Endothelial cell of umbilical vein (primary cell): ENCODE measurements at regions not wholly inside any gene's neighbourhood (a gene's known extent, or its start where the extent isn't known, plus 50 kb on each side); places are given as distances from the start of the nearest gene placed in this dataset.

ENCODE experiments used
- BruUV-seq: library from RNA; stranded (reverse); fragments of 400-500 nt; replicated peaks from 2 replicates; lab custom pipeline; 2021; lab: Mats Ljungman, UMichigan
- CTCF ChIA-PET: fragments of 300-600, 350-600 bp; sonication (Branson Sonifier 250); formaldehyde crosslinking; loops from one replicate; lab custom pipeline; 2021; ENCODE audit warnings: antibody characterized with exemption, inconsistent platforms; lab: Charles Lee
- POLR2A ChIA-PET: fragments of 300-600, 350-600 bp; sonication (Branson Sonifier 250); formaldehyde crosslinking; loops from one replicate; lab custom pipeline; 2021; ENCODE audit warnings: antibody characterized with exemption, inconsistent platforms; lab: Charles Lee
- DNase-seq: peaks from one replicate; pipeline ENCODE4 v3.0.0-alpha.2; 2011; ENCODE audit warnings: low read depth, low spot score
- FAIRE-seq: peaks from 2 replicates; lab custom pipeline; 2011; peaks lifted over from hg19 to GRCh38; lab: Jason Lieb, UNC
- H2AFZ ChIP-seq: 2 replicates; pipeline ENCODE4 v1.6.0; 2012; ENCODE audit warnings: low read depth, low read length, control low read depth, inconsistent platforms
- H3K27ac ChIP-seq: 2 replicates; pipeline ENCODE4 v1.5.1; 2011; ENCODE audit warnings: low read depth, mild to moderate bottlenecking, control low read depth, low read length, moderate library complexity; ENCODE audit not compliant: insufficient read depth
- H3K27me3 ChIP-seq, 2 experiments: 2 replicates each; pipeline versions ENCODE4 v1.6.0 to v1.6.1; 2011; ENCODE audit warnings: low read length in 2 of 2, mixed read lengths in 1 of 2; ENCODE audit not compliant: control insufficient read depth in 2 of 2, insufficient read depth in 2 of 2
- H3K36me3 ChIP-seq, 2 experiments: 2 replicates in 1 of 2; 3 replicates in 1 of 2; pipeline ENCODE4 v1.5.1; 2011; ENCODE audit warnings: low read length in 2 of 2, mild to moderate bottlenecking in 1 of 2, moderate library complexity in 1 of 2; ENCODE audit not compliant: control insufficient read depth in 2 of 2, insufficient read depth in 2 of 2; ENCODE audit errors: extremely low read depth in 1 of 2
- H3K4me1 ChIP-seq: 3 replicates; pipeline ENCODE4 v1.5.1; 2011; ENCODE audit warnings: mild to moderate bottlenecking, low read length; ENCODE audit not compliant: control insufficient read depth, insufficient read depth; ENCODE audit errors: extremely low read depth
- H3K4me2 ChIP-seq: 2 replicates; pipeline ENCODE4 v1.6.1; 2011; ENCODE audit warnings: low read length, control low read depth, mixed read lengths; ENCODE audit not compliant: insufficient read depth
- H3K4me3 ChIP-seq, 3 experiments: fragments of 200-600 bp in 1 of 3; sonication (generic), shearing (Covaris generic) in 1 of 3; replicated peaks in 1 of 3; 2 replicates each; pipeline ENCODE4 v1.5.1; 2011 to 2016; ENCODE audit warnings: control low read depth in 3 of 3, low read length in 3 of 3, mild to moderate bottlenecking in 2 of 3, inconsistent platforms in 1 of 3, low read depth in 1 of 3, moderate library complexity in 1 of 3; ENCODE audit not compliant: insufficient read depth in 1 of 3
- H3K79me2 ChIP-seq: 2 replicates; pipeline ENCODE4 v1.6.0; 2012; ENCODE audit warnings: low read length, inconsistent platforms; ENCODE audit not compliant: control insufficient read depth, insufficient read depth
- H3K9ac ChIP-seq: replicated peaks from 2 replicates; pipeline ENCODE3; 2011; ENCODE audit warnings: low read length, control low read depth; ENCODE audit not compliant: insufficient read depth; ENCODE audit errors: extremely low read depth
- H3K9me1 ChIP-seq: replicated peaks from 3 replicates; pipeline ENCODE4 v1.6.0; 2011; ENCODE audit warnings: mild to moderate bottlenecking, low read length; ENCODE audit not compliant: control insufficient read depth, insufficient read depth; ENCODE audit errors: extremely low read depth
- H3K9me3 ChIP-seq: replicated peaks from 2 replicates; pipeline ENCODE4 v1.5.1; 2012; ENCODE audit warnings: low read length, inconsistent platforms; ENCODE audit not compliant: control insufficient read depth, insufficient read depth
- H4K20me1 ChIP-seq: replicated peaks from 2 replicates; pipeline ENCODE3; 2011; ENCODE audit warnings: mild to moderate bottlenecking, low read length; ENCODE audit not compliant: control insufficient read depth, insufficient read depth; ENCODE audit errors: extremely low read depth
- EZH2 ChIP-seq: IDR thresholded peaks from 2 replicates; pipeline ENCODE4 v1.6.1; 2012; ENCODE audit warnings: borderline replicate concordance, low read depth, mild to moderate bottlenecking, moderate library complexity, low read length, inconsistent platforms; ENCODE audit not compliant: severe bottlenecking
- FOS ChIP-seq: IDR thresholded peaks from 2 replicates; pipeline ENCODE4 v1.6.1; 2011; ENCODE audit warnings: mild to moderate bottlenecking, low read length, moderate library complexity, borderline replicate concordance; ENCODE audit not compliant: insufficient read depth
- JUN ChIP-seq: IDR thresholded peaks from 2 replicates; pipeline ENCODE4 v1.6.1; 2011; ENCODE audit warnings: borderline replicate concordance, low read depth; ENCODE audit not compliant: insufficient read length, insufficient read depth
- POLR2A ChIP-seq: IDR thresholded peaks from 2 replicates; pipeline ENCODE4 v1.6.1; 2012; ENCODE audit warnings: low read depth, mild to moderate bottlenecking, control low read depth, low read length
- POLR2AphosphoS5 ChIP-seq: IDR thresholded peaks from 2 replicates; pipeline ENCODE4 v1.6.1; 2012; ENCODE audit warnings: low read depth, mild to moderate bottlenecking, control low read depth, low read length, moderate library complexity; ENCODE audit not compliant: insufficient read depth
- dilution Hi-C: fragments of 300-500 bp; cut with MboI; formaldehyde crosslinking; loops from one replicate; pipeline ENCODE4 v1.15.0; 2019; ENCODE audit warnings: low sequenced_read_pairs; ENCODE audit not compliant: extremely low pct_ligation_motif_present
- intact Hi-C: fragments of 100-400 bp; cut with micrococcal nuclease; formaldehyde crosslinking; loops from one replicate; pipeline ENCODE4 v1.10.0; 2022
- TF ChIP-seq, protein P1 (sequence below), 2 donors: IDR thresholded peaks; 1 replicate in 1 of 2; 2 replicates in 1 of 2; pipeline ENCODE4 v1.5.1; 2011; ENCODE audit warnings: low read length in 2 of 2, mild to moderate bottlenecking in 2 of 2, moderate library complexity in 2 of 2, control low read depth in 1 of 2, inconsistent platforms in 1 of 2, low read depth in 1 of 2; ENCODE audit not compliant: insufficient read depth in 1 of 2; ENCODE audit errors: extremely low read depth in 1 of 2
- TF ChIP-seq, protein P2 (sequence below): IDR thresholded peaks from 2 replicates; pipeline ENCODE4 v1.6.1; 2011; ENCODE audit not compliant: insufficient read depth, insufficient read length

DNA sequence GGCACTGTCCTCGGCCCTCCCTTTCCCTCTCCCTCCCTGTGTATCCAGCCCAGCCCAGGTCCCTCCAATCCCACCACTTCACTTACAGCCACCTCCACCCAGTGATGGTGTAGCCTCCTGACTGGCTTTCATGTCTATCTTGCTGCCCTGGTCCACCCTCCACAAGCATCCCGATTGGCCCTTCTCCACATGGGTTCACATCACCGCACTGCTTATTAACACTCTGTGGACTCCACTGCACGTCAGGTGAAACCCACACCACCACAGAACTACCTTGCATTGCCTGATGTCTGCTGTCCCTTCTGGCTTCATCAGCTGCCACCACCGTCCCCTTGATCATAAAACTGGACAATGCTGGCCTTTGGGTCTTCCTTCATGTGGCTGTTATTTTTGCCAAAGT is 220.4 kb upstream of the ARID1B start:
- H3K9ac ChIP-seq = no peak overlapping the region
- BruUV-seq = no TSS peak
- no peaks in the 10 kb centered on the region for H3K79me2 ChIP-seq
- dilution Hi-C loops = no loop called here
- no peaks in the 10 kb centered on the region for H4K20me1 ChIP-seq
- H3K4me2 ChIP-seq = no peak overlapping the region
- no peaks in the 10 kb centered on the region for H3K27me3 ChIP-seq
- no peak for FAIRE-seq
- no peaks in the 10 kb centered on the region for H3K9me3 ChIP-seq
- H3K4me3 ChIP-seq = no peak overlapping the region
- H3K9me1 ChIP-seq = no peaks in the 10 kb centered on the region
- ChIA-PET CTCF (no interaction called here), POLR2A (no interaction called here)
- H3K4me1 ChIP-seq = no peaks in the 10 kb centered on the region
- intact Hi-C loops = no loop called here
- H3K36me3 ChIP-seq = no peaks in the 10 kb centered on the region
- no peak for TF ChIP-seq POLR2A
- no peak for TF ChIP-seq POLR2AphosphoS5
- no peak for TF ChIP-seq JUN
- TF ChIP-seq, protein P1, sequence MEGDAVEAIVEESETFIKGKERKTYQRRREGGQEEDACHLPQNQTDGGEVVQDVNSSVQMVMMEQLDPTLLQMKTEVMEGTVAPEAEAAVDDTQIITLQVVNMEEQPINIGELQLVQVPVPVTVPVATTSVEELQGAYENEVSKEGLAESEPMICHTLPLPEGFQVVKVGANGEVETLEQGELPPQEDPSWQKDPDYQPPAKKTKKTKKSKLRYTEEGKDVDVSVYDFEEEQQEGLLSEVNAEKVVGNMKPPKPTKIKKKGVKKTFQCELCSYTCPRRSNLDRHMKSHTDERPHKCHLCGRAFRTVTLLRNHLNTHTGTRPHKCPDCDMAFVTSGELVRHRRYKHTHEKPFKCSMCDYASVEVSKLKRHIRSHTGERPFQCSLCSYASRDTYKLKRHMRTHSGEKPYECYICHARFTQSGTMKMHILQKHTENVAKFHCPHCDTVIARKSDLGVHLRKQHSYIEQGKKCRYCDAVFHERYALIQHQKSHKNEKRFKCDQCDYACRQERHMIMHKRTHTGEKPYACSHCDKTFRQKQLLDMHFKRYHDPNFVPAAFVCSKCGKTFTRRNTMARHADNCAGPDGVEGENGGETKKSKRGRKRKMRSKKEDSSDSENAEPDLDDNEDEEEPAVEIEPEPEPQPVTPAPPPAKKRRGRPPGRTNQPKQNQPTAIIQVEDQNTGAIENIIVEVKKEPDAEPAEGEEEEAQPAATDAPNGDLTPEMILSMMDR (IDR thresholded peaks at IDR 0.05; ENCODE audit: extremely low read depth in 1 of 2, insufficient read depth in 1 of 2, low read depth in 1 of 2, low read length in 2 of 2) = no peak
- TF ChIP-seq, protein P2, sequence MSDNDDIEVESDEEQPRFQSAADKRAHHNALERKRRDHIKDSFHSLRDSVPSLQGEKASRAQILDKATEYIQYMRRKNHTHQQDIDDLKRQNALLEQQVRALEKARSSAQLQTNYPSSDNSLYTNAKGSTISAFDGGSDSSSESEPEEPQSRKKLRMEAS = no peak
- TF ChIP-seq FOS = no peak
- no peak for DNase-seq
- no peak overlapping the region for H3K27ac ChIP-seq
- no peak overlapping the region for H2AFZ ChIP-seq

GRCh38 chr6:156555116-156555515 is 222.1 kb upstream of the ARID1B start:
- Histone ChIP-seq H2AFZ (no peak overlapping the region), H3K4me2 (no peak overlapping the region), H4K20me1 (no peaks in the 10 kb centered on the region), H3K9me1 (no peaks in the 10 kb centered on the region), H3K27ac (no peak overlapping the region), H3K9me3 (no peaks in the 10 kb centered on the region), H3K27me3 (no peaks in the 10 kb centered on the region), H3K4me1 (no peaks in the 10 kb centered on the region), H3K9ac (no peak overlapping the region), H3K4me3 (no peak overlapping the region), H3K36me3 (no peaks in the 10 kb centered on the region), H3K79me2 (no peaks in the 10 kb centered on the region)
- DNase-seq = no peak
- no TSS peak for BruUV-seq
- intact Hi-C loops (no loop called here), dilution Hi-C loops (no loop called here)
- TF ChIP-seq FOS (no peak), EZH2 (no peak)
- ChIA-PET POLR2A (no interaction called here), CTCF (no interaction called here)
- FAIRE-seq = no peak
